ENCODE measurements at regions not wholly inside any gene's neighbourhood (a gene's known extent, or its start where the extent isn't known, plus 50 kb on each side); places are given as distances from the start of the nearest gene placed in this dataset.

GRCh38 chr2:5537180-5537688, 154.9 kb upstream of the SOX11 start:
- peaks cover 4 to 28% of the 10 kb centered on the region in 2 donors for H3K4me1 ChIP-seq (ENCODE audit: control insufficient read depth in 2 of 2, insufficient read depth in 1 of 2, low read depth in 1 of 2, low read length in 2 of 2)
- H3K36me3 ChIP-seq (replicated peaks in 1 of 2; ENCODE audit: control insufficient read depth in 2 of 2, insufficient read depth in 2 of 2, low read length in 2 of 2) = no peaks in the 10 kb centered on the region
- H3K79me1 ChIP-seq (ENCODE audit: low read depth, low read length) = no peaks in the 10 kb centered on the region
- H3K18ac ChIP-seq (ENCODE audit: low read length) = no peak overlapping the region
- no peak overlapping the region for H3K4me2 ChIP-seq (ENCODE audit: insufficient read depth, low read length, poor library complexity, severe bottlenecking)
- no peak overlapping the region for H2AK5ac ChIP-seq (ENCODE audit: low read depth, low read length)
- H3K14ac ChIP-seq (ENCODE audit: low read length) = no peak overlapping the region
- no peak for DNase-seq (ENCODE audit: low spot score)
- H3K4me3 ChIP-seq (ENCODE audit: low read length in 2 of 2) = no peak overlapping the region
- no CpG with 5 or more reads among the region's 2 CpGs for WGBS, 2 donors (ENCODE audit: extremely low coverage in 2 of 2, insufficient read length in 2 of 2, insufficient replicate concordance in 1 of 2)
- H3K27ac ChIP-seq (replicated peaks; ENCODE audit: low read length) = no peak overlapping the region
- H3K9ac ChIP-seq (ENCODE audit: low read depth, low read length, poor library complexity) = no peak overlapping the region
- peak overlapping the region; percentile 1 for H2AFZ ChIP-seq (ENCODE audit: low read length)
- H3K27me3 ChIP-seq (ENCODE audit: control insufficient read depth in 3 of 3, insufficient read depth in 3 of 3, low read depth in 1 of 3, low read length in 3 of 3) = no peaks in the 10 kb centered on the region
- H2BK12ac ChIP-seq (ENCODE audit: low read length) = no peak overlapping the region
- no peak overlapping the region for H2BK120ac ChIP-seq (ENCODE audit: low read depth, low read length)
- no peak overlapping the region for H3K23ac ChIP-seq (ENCODE audit: low read depth, low read length, poor library complexity)
- no peak overlapping the region for H4K91ac ChIP-seq (ENCODE audit: low read depth, low read length, poor library complexity)
- H2BK15ac ChIP-seq (ENCODE audit: low read length) = no peak overlapping the region
- H3K4ac ChIP-seq (ENCODE audit: low read length) = no peak overlapping the region
- H4K8ac ChIP-seq (ENCODE audit: low read depth, low read length) = no peak overlapping the region
- H2BK5ac ChIP-seq (ENCODE audit: low read length) = no peak overlapping the region
- H3K9me3 ChIP-seq (replicated peaks in 1 of 2; ENCODE audit: control insufficient read depth in 2 of 2, insufficient read depth in 1 of 2, low read depth in 1 of 2, low read length in 2 of 2) = peaks cover 0 to 2% of the 10 kb centered on the region in 2 donors

- H3K4me1 ChIP-seq (ENCODE audit: control insufficient read depth in 2 of 2, insufficient read depth in 1 of 2, low read depth in 1 of 2, low read length in 2 of 2) = peaks cover 4 to 28% of the 10 kb centered on the region in 2 donors
- H2AFZ ChIP-seq (ENCODE audit: low read length) = peak overlapping the region; percentile 88
- peaks cover under 1 to 2% of the 10 kb centered on the region in 2 donors for H3K9me3 ChIP-seq (replicated peaks in 1 of 2; ENCODE audit: control insufficient read depth in 2 of 2, insufficient read depth in 1 of 2, low read depth in 1 of 2, low read length in 2 of 2)
- H3K27me3 ChIP-seq (ENCODE audit: control insufficient read depth in 3 of 3, insufficient read depth in 3 of 3, low read depth in 1 of 3, low read length in 3 of 3) = no peaks in the 10 kb centered on the region
- H4K8ac ChIP-seq (ENCODE audit: low read depth, low read length) = no peak overlapping the region
- no peak overlapping the region for H2BK120ac ChIP-seq (ENCODE audit: low read depth, low read length)
- WGBS, 2 donors (ENCODE audit: extremely low coverage in 2 of 2, insufficient read length in 2 of 2, insufficient replicate concordance in 1 of 2) = no CpG with 5 or more reads among the region's 1 CpG
- H3K27ac ChIP-seq (replicated peaks; ENCODE audit: low read length) = no peak overlapping the region
- H2AK5ac ChIP-seq (ENCODE audit: low read depth, low read length) = no peak overlapping the region
- H3K14ac ChIP-seq (ENCODE audit: low read length) = no peak overlapping the region
- H2BK15ac ChIP-seq (ENCODE audit: low read length) = no peak overlapping the region
- H3K4ac ChIP-seq (ENCODE audit: low read length) = no peak overlapping the region
- H3K23ac ChIP-seq (ENCODE audit: low read depth, low read length, poor library complexity) = no peak overlapping the region
- no peak overlapping the region for H2BK12ac ChIP-seq (ENCODE audit: low read length)
- DNase-seq (ENCODE audit: low spot score) = no peak
- H2BK5ac ChIP-seq (ENCODE audit: low read length) = no peak overlapping the region
- no peak overlapping the region for H3K18ac ChIP-seq (ENCODE audit: low read length)
- H3K36me3 ChIP-seq (replicated peaks in 1 of 2; ENCODE audit: control insufficient read depth in 2 of 2, insufficient read depth in 2 of 2, low read length in 2 of 2) = no peaks in the 10 kb centered on the region
- no peak overlapping the region for H3K4me3 ChIP-seq (ENCODE audit: low read length in 2 of 2)
- H3K79me1 ChIP-seq (ENCODE audit: low read depth, low read length) = no peaks in the 10 kb centered on the region
- H4K91ac ChIP-seq (ENCODE audit: low read depth, low read length, poor library complexity) = no peak overlapping the region
- no peak overlapping the region for H3K9ac ChIP-seq (ENCODE audit: low read depth, low read length, poor library complexity)
- no peak overlapping the region for H3K4me2 ChIP-seq (ENCODE audit: insufficient read depth, low read length, poor library complexity, severe bottlenecking)
Observed at GRCh38 chr2:5538313-5538712, 153.9 kb upstream of the SOX11 start.

DNA sequence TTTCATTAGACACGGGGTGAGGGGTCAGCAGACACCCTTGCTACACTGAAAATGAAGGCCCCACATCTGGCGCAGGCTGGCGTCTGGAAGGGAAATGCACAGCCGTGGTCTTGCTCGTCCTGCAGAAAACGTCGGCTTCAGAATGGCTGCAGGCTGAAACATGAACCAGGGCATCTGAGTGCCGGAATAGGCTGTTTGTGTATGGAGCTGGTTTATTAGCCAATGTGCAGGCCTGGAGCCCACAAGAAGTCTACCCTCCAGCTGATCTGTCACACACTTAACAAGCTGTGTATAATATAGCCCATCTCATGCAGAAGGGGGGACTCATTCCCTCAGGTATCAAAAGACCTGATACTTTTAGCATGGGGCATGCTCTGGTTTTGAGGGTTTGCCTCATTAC, 153.4 kb upstream of the SOX11 start:
- H2BK5ac ChIP-seq (ENCODE audit: low read length) = no peak overlapping the region
- peak overlapping the region; percentile 4 for H3K18ac ChIP-seq (ENCODE audit: low read length)
- H4K8ac ChIP-seq (ENCODE audit: low read depth, low read length) = no peak overlapping the region
- H3K27me3 ChIP-seq (ENCODE audit: control insufficient read depth in 3 of 3, insufficient read depth in 3 of 3, low read depth in 1 of 3, low read length in 3 of 3) = no peaks in the 10 kb centered on the region
- H3K4me3 ChIP-seq (ENCODE audit: low read length in 2 of 2) = no peak overlapping the region
- no peak overlapping the region for H3K4me2 ChIP-seq (ENCODE audit: insufficient read depth, low read length, poor library complexity, severe bottlenecking)
- H2BK15ac ChIP-seq (ENCODE audit: low read length) = no peak overlapping the region
- no peak overlapping the region for H2AK5ac ChIP-seq (ENCODE audit: low read depth, low read length)
- no peak overlapping the region for H3K27ac ChIP-seq (replicated peaks; ENCODE audit: low read length)
- DNase-seq (ENCODE audit: low spot score) = no peak
- H3K36me3 ChIP-seq (replicated peaks in 1 of 2; ENCODE audit: control insufficient read depth in 2 of 2, insufficient read depth in 2 of 2, low read length in 2 of 2) = no peaks in the 10 kb centered on the region
- H4K91ac ChIP-seq (ENCODE audit: low read depth, low read length, poor library complexity) = no peak overlapping the region
- no peak overlapping the region for H3K9ac ChIP-seq (ENCODE audit: low read depth, low read length, poor library complexity)
- H3K9me3 ChIP-seq (replicated peaks in 1 of 2; ENCODE audit: control insufficient read depth in 2 of 2, insufficient read depth in 1 of 2, low read depth in 1 of 2, low read length in 2 of 2) = peaks cover 2 to 5% of the 10 kb centered on the region in 2 donors
- H3K23ac ChIP-seq (ENCODE audit: low read depth, low read length, poor library complexity) = no peak overlapping the region
- no CpG with 5 or more reads among the region's 8 CpGs for WGBS, 2 donors (ENCODE audit: extremely low coverage in 2 of 2, insufficient read length in 2 of 2, insufficient replicate concordance in 1 of 2)
- H2BK120ac ChIP-seq (ENCODE audit: low read depth, low read length) = no peak overlapping the region
- H3K4ac ChIP-seq (ENCODE audit: low read length) = no peak overlapping the region
- no peak overlapping the region for H2BK12ac ChIP-seq (ENCODE audit: low read length)
- peaks cover 4 to 28% of the 10 kb centered on the region in 2 donors for H3K4me1 ChIP-seq (ENCODE audit: control insufficient read depth in 2 of 2, insufficient read depth in 1 of 2, low read depth in 1 of 2, low read length in 2 of 2)
- H3K14ac ChIP-seq (ENCODE audit: low read length) = no peak overlapping the region
- peak overlapping the region; percentile 88 for H2AFZ ChIP-seq (ENCODE audit: low read length)
- no peaks in the 10 kb centered on the region for H3K79me1 ChIP-seq (ENCODE audit: low read depth, low read length)

- no peak overlapping the region for H3K9ac ChIP-seq (ENCODE audit: low read depth, low read length, poor library complexity)
Observed at GRCh38 chr2:5539282-5540165, 152.7 kb upstream of the SOX11 start.

More at GRCh38 chr2:5539282-5540165, 152.7 kb upstream of the SOX11 start:
- Histone ChIP-seq H3K9me3 (replicated peaks in 1 of 2; ENCODE audit: control insufficient read depth in 2 of 2, insufficient read depth in 1 of 2, low read depth in 1 of 2, low read length in 2 of 2) (peaks cover 7 to 12% of the 10 kb centered on the region in 2 donors), H2BK12ac (ENCODE audit: low read length) (no peak overlapping the region), H3K27me3 (ENCODE audit: control insufficient read depth in 3 of 3, insufficient read depth in 3 of 3, low read depth in 1 of 3, low read length in 3 of 3) (no peaks in the 10 kb centered on the region), H2BK15ac (ENCODE audit: low read length) (no peak overlapping the region), H3K18ac (ENCODE audit: low read length) (no peak overlapping the region), H3K4me3 (ENCODE audit: low read length in 2 of 2) (peak overlapping the region in 1 of 2 donors; percentile 5), H2BK120ac (ENCODE audit: low read depth, low read length) (no peak overlapping the region), H3K4ac (ENCODE audit: low read length) (no peak overlapping the region), H3K4me1 (ENCODE audit: control insufficient read depth in 2 of 2, insufficient read depth in 1 of 2, low read depth in 1 of 2, low read length in 2 of 2) (peaks cover 4 to 28% of the 10 kb centered on the region in 2 donors), H4K8ac (ENCODE audit: low read depth, low read length) (no peak overlapping the region), H3K14ac (ENCODE audit: low read length) (no peak overlapping the region), H3K23ac (ENCODE audit: low read depth, low read length, poor library complexity) (no peak overlapping the region), H3K4me2 (ENCODE audit: insufficient read depth, low read length, poor library complexity, severe bottlenecking) (no peak overlapping the region), H2BK5ac (ENCODE audit: low read length) (no peak overlapping the region), H3K79me1 (ENCODE audit: low read depth, low read length) (no peaks in the 10 kb centered on the region), H2AFZ (ENCODE audit: low read length) (peak overlapping the region; percentile 88), H3K36me3 (replicated peaks in 1 of 2; ENCODE audit: control insufficient read depth in 2 of 2, insufficient read depth in 2 of 2, low read length in 2 of 2) (no peaks in the 10 kb centered on the region), H4K91ac (ENCODE audit: low read depth, low read length, poor library complexity) (no peak overlapping the region), H3K27ac (replicated peaks; ENCODE audit: low read length) (no peak overlapping the region), H2AK5ac (ENCODE audit: low read depth, low read length) (no peak overlapping the region)
- no peak for DNase-seq (ENCODE audit: low spot score)
- no CpG with 5 or more reads among the region's 18 CpGs for WGBS, 2 donors (ENCODE audit: extremely low coverage in 2 of 2, insufficient read length in 2 of 2, insufficient replicate concordance in 1 of 2)
